Cardiac fibroblast (primary cell): ENCODE measurements at regions not wholly inside any gene's neighbourhood (a gene's known extent, or its start where the extent isn't known, plus 50 kb on each side); places are given as distances from the start of the nearest gene placed in this dataset.
"Not testable (repeated sequence)": the region's sequence is repeated elsewhere in the genome, so short reads cannot be mapped to it uniquely, and the experiment has no call there.

Experiments
- DNase-seq, 2 donors: peaks; one replicate each; pipeline versions ENCODE4 v3.0.0 to v3.0.0-alpha.2; 2010; ENCODE audit warnings: low read depth in 2 of 2
- H3K4me3 ChIP-seq, 2 donors: replicated peaks in 1 of 2; 1 replicate in 1 of 2; 2 replicates in 1 of 2; pipeline ENCODE4 v1.5.1; 2011; ENCODE audit warnings: low read depth in 2 of 2, low read length in 2 of 2, mild to moderate bottlenecking in 2 of 2, moderate library complexity in 1 of 2
- TF ChIP-seq, protein P1 (sequence below): IDR thresholded peaks from one replicate; pipeline ENCODE4 v1.5.1; 2011; ENCODE audit warnings: low read depth, mild to moderate bottlenecking, low read length, inconsistent platforms

DNA sequence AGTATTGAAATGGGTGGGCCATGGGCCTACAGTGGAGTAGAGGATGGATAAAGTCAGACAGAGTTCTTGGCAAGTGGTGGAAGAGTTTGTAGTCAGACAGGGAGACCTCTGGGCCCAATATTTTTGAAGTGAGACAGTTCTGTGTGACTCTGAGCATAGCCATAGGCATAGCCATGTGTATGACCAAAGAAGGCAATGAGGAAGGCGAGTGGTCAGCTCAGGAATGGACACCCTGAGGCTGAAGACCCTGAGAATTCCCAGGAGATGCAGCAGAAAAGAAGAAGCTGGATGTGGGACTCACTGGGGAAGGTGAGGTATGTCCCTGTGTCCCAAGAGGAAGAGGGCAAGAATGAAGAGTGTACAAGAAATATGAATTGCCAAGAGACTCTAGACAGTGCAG lies 210.6 kb upstream of the IRF2BP2 start:
- DNase-seq = no peak
- TF ChIP-seq, protein P1, sequence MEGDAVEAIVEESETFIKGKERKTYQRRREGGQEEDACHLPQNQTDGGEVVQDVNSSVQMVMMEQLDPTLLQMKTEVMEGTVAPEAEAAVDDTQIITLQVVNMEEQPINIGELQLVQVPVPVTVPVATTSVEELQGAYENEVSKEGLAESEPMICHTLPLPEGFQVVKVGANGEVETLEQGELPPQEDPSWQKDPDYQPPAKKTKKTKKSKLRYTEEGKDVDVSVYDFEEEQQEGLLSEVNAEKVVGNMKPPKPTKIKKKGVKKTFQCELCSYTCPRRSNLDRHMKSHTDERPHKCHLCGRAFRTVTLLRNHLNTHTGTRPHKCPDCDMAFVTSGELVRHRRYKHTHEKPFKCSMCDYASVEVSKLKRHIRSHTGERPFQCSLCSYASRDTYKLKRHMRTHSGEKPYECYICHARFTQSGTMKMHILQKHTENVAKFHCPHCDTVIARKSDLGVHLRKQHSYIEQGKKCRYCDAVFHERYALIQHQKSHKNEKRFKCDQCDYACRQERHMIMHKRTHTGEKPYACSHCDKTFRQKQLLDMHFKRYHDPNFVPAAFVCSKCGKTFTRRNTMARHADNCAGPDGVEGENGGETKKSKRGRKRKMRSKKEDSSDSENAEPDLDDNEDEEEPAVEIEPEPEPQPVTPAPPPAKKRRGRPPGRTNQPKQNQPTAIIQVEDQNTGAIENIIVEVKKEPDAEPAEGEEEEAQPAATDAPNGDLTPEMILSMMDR = no peak
- no peak overlapping the region for H3K4me3 ChIP-seq

DNA sequence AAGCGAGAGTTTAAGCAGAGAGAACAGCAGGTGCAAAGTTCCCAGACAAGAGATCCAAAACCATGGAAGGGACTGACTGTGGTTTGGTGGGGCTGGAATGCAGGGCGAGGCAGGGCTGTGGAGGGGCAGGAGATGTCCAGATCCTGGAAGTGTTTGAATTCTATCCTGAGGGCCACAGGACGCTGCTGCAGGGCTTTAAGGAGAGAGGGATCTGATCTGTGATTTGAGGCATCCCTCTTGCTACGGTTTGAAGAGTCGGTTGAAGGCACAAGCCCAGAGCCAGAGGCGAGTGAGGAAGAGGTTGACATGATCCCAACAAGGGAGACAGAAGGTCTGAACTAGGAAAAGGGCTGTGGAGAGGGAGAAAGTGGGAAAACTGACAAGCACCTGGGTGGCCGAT lies 209.9 kb upstream of the IRF2BP2 start:
- not testable (repeated sequence) for H3K4me3 ChIP-seq, DNase-seq

DNA sequence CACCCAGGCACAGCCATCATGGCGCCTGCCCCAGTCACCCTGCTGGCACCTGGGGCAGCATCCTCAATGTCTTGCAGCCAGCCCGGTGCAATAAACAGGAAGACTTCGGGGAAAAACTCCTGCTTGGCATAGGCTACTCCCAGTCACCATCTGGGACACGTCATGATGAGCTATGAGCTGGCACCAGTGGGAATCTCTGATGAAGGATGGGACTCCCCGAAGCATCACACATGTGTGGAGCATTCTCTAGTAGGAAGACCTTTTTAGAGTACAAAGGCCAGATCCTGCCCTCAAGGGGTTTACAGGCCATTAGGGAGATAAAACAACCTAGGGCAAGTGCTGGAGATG lies 208.0 kb upstream of the IRF2BP2 start:
- H3K4me3 ChIP-seq = not testable (repeated sequence)
- DNase-seq = peak in 1 of 2 donors; percentile 36

DNA sequence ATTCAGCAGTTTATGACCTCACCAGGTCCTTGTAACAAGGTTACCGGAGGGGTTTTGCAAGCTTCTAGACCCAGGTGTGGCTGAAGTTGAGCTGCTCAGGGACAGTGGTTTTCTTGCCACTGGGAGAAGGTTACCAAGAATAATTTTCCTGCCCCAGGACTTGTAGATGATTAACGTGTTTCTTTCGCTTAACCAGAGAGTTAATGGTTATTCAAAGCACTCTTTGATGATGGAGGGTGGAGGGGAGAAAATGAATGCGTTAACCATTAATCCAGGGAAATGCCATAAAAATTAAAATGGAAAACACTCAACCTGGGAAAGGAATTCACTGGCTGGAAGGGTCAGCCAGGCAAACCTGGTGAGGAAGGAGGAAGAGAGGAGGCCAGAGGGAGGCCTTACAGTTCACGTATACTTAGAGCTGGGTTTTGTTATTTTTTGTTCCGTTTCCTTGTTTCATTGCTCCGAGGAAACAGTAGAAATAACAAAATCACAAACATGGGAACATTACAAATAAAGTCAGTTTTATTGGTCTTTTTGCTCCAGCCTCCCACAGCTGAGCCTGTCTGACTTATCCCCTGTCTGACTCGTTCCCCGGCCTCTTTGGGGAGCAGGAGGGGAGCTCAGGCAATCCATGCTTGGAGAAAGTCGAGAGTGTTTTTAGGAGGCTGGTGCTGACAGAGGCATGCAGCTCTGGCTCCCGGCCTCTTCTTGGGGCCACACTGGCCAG lies 207.5 kb upstream of the IRF2BP2 start:
- DNase-seq, H3K4me3 ChIP-seq: not testable (repeated sequence)

DNA sequence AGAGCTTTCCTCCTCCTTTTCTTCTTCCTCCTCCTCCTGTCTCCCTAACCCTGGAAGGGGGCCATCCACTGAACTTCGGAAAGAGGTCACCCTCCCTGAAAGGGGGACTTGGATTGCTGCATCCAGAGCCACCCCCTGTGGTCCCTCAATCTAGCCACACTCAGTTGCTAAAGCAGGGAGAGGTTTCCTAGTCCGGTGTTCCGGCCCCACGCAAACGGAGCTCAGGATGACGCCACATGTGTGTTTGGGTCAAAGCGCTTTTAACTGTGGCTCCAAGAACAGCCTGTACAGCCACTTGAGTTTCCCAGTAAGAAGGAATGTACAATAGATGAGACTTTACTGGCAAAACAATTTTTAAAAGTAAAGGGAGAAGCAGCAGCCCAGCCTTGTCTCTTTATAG lies 206.9 kb upstream of the IRF2BP2 start:
- H3K4me3 ChIP-seq = not testable (repeated sequence)
- peak in 1 of 2 donors; percentile 51 for DNase-seq

DNA sequence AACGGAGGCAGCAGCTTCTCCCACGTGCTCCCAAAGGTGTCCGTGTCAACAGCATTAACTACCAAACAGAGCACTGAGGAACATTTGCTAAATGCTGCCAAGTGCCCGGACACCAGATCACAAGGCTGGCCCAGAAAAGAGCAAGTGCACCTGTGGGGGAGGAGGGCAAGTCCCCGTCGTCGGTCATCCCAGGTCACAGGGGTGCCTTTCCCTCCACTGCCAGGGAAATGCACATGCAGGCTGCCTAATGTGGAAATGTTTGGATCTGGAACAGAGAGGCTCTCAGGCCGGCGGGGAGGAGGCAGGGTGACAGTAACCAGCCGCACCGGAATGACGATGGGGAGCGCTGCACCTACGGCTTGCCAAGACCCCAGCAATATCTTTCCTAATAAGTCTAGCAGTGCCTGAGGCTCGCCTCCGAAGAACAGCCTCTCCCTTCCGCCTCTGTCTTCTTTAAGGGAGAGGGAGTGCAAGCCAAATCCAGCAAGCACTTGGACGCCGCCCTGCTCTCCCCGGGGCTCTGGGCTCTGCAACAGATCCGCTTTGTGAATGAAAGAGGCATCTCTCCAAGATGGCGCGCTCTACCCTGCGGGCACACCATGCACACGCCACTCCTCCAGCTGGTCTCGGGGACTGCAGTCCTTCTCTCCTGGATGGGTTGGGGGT lies 206.3 kb upstream of the IRF2BP2 start:
- not testable (repeated sequence) for H3K4me3 ChIP-seq
- DNase-seq = peak in 1 of 2 donors; percentile 52

DNA sequence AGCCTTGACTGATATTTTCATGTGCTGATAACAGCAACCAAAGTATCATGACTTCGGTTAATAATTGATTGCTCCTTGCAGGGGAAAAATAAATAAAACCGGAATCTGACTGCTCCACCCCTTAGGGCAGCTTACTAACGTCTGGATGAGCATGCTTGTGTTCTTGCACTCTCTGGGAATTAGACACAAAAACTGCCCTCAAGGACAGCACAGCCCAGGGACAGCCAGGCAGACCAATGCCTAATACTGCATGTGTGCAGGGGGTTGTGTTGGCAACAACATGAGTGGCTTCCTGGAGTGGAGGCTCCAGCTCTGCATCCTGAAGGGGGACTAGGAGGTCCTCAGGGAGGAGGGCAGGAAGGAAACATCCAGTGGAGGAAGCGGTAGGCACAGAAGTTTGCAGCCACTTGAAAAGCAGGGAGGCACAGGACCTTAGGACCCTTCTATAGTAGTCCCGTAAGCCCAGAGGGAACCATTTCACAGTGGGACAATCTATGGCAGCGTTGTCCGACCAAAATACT lies 205.4 kb upstream of the IRF2BP2 start:
- H3K4me3 ChIP-seq, DNase-seq: not testable (repeated sequence)

DNA sequence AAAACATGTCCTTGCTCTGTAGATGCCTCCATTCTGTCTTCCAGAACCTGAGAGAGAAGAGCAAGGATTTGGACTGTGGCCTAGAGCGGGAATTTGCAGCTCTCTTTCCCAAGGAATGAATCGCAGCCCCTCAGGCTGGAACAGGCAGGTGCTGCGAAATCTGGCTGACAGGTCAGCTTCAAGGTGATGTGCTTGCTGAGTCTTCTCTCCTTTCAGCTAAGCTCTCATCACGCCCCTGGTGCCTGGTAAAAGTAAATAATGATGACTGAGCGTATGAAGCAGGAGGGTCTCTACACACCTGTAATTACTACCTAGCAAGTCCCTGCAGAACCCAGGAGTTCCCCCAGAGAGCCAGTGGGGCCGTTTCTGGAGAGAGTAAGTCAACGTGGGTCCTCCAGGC lies 204.3 kb upstream of the IRF2BP2 start:
- H3K4me3 ChIP-seq, DNase-seq: not testable (repeated sequence)

DNA sequence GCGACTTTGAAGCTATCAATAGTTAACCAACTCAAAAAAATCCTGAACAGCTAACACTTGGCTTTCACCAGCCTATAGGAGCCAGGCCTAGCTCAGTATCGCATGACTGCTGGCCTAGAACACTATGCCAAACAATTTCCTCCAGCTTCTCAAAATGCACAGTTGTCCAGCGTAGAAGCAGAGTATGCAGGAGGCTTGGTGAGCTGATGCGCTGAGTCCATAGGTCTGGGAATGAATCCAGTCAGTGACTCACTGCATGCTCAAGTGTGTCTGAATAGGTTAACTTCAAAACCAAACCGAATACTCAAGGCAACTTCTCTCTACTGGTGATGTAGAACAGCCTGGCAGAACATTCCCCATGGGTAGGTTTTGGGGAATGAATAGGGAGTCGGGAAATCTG lies 201.8 kb upstream of the IRF2BP2 start:
- not testable (repeated sequence) for H3K4me3 ChIP-seq
- peak; percentile 91 for DNase-seq

DNA sequence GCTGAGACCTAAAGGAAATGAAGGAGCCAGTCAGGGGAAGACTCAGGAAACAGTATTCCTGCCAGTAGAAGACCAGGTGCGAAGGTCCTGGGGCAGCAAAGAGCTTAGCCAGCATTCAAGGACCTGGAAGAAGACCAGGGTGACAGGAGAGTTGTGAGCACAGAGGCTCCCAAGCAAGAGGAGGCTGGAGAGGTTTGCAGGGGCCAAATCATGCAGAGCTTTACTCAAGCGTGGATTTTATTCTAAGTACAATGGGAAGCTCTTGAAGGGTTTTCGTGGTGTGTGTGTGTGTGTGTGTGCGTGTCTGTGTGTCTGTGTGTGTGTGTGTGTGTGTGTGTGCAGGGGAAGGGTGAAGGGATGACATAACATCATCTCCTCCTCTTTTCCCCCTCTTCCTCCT lies 200.7 kb upstream of the IRF2BP2 start:
- DNase-seq, H3K4me3 ChIP-seq: not testable (repeated sequence)

DNA sequence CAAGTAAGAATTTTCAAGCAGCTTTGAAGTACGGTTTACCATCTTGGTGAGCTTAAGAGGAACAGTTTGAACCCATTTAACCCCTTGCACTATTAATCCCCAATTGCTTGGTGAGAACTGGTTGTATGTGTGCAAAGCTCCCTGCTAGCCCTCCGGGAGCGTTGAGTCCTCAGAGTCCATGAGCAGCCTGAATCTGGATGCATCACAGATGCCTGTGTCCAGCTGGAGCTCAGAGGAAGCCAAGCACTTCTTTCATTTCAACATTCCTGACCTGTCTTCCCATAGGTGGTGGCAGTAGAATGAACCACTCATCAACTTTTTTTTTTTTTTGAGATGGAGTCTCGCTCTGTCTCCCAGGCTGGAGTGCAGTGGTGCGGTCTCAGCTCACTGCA lies 199.9 kb upstream of the IRF2BP2 start:
- DNase-seq = peak in 1 of 2 donors; percentile 17
- not testable (repeated sequence) for H3K4me3 ChIP-seq

DNA sequence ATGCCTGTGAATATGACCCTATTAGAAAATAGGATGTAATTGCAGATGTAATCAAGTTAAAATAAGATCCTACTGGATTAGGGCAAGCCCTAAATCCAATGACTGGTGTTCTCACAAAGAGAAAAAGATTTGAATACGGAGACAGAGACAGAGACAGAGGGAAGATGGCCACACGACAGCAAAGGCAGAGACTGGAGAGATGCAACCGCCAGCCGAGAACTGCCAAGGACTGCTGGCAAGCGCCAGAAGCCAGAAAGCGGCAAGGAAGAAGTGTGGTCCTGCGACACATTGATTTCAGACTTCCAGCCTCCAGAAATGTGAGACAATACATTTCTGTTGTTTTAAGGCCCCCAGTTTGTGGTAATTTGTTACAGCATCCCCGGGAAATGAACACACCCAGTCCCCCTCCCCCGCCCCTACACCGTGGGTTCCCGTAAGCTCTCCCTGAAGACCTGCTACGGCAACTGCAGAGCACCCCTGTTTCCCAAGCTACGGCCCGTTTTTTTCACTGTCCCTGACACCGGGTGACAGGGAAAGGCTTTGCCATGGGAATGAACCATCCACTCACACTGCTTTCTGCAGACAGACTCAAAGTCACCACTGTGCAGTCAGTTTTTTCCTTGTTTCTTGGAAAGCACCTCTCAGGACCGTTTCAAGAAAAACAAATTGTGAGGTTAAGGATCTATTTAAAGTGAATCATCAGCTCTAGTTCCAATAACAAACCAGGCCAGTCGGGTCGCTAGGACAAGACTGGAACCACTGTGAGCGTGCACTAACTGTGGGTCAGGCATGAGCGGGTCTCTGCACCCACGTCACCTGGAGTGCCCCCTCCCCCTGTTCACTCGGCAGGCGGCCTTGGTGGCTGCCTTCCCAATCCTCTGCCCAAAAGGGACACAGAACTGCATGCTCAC lies 199.2 kb upstream of the IRF2BP2 start:
- H3K4me3 ChIP-seq = not testable (repeated sequence)
- DNase-seq = peak in 1 of 2 donors; percentile 56

DNA sequence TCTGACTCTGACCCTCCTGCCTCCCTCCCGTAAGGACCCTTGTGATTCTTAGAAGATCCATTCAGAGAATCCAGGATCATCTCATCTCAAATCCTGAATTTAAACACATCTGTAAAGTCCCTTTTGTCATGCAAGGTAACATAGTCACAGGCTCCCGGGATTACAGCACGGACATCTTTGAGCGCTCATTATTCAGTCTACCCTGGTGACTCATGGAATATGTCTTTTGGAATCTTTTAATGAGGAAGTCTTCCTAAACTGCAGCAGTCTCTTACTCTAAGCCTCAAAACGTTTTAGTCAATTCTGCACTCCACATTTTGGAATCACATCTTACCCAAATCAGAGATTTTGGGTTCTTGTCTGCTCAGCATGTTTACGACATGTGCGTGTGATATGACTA lies 198.5 kb upstream of the IRF2BP2 start:
- not testable (repeated sequence) for H3K4me3 ChIP-seq, DNase-seq

DNA sequence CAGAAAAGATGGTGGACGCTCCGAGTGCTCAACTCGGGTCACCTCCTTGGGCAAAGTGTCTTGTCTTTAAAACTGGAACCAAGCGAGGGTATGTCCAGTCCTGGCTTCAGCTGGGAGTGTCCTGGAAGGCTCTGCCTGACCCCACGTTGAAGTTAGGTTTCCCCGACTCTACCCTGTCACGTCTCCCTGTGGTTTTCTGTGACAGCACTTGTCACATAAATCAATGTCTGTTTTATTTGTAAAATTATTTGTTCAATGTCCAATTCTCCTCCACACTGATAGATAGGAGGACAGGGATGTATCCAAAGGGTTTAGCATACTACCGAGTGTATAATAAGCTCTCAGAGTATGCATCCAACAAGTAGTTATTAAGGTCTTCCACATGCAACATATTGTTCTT lies 197.7 kb upstream of the IRF2BP2 start:
- DNase-seq, H3K4me3 ChIP-seq: not testable (repeated sequence)

DNA sequence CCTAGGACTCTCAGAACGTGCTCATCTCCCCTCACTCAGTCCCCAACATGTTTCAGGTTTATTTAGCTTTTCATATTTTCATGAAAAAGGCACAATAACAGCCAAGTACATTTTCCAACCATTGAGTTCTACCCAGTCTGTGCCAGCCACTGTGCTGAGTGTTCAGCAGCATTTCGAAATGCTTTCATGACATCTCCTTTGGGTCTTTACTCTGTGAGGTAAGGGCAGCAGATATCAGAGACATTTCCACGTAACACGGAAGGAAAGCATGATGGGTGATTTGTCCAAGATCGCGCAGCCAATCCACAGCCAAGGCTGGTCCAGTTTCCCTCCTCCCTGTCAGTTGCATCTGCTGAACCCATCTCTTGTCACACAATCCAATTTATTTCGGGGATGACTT lies 192.6 kb upstream of the IRF2BP2 start:
- H3K4me3 ChIP-seq, DNase-seq: not testable (repeated sequence)

DNA sequence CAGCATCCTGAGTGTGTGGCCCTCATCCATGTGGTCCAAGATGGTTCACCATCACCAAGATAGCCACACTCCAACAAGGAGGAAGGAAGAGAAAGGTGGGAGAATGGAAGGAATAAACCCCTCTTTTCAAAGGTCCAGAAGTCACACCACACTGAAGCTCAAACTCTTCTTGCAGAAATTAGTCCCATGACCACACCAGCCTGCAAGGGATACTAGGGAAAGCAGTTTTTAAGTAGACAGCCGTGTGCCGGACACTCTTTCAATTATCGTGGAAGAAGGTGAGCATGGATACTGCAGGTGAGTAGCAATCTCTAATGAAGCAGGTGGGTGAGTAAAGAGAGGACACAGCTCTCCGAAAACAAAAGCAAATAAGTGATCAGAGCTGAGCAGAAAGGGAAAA lies 191.7 kb upstream of the IRF2BP2 start:
- not testable (repeated sequence) for DNase-seq, H3K4me3 ChIP-seq

DNA sequence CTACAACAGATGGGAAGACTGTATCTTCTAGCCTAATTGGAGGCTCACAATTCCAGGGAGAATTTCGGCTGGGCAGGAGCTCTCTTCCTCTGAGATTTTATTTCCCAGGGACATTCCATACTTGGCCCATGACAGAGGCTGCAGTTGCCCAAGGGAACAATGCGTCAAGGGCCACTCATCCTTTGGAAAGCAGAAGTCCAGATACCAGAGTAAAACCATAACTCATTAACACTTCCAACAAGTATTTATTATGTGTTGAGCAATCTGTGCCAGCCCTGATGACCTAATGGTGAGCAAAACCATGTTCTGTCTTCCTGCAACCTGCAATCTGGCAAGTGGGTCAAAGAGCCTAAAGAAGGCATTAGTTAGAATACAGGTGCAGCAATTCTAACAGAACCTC lies 191.2 kb upstream of the IRF2BP2 start:
- not testable (repeated sequence) for H3K4me3 ChIP-seq, DNase-seq
